ENCODE measurements at regions not wholly inside any gene's neighbourhood (a gene's known extent, or its start where the extent isn't known, plus 50 kb on each side); places are given as distances from the start of the nearest gene placed in this dataset.

GRCh38 chr1:69283516-69283915 lies 284.2 kb upstream of the LRRC7 start:
- no peak overlapping the region for H3K27ac ChIP-seq (ENCODE audit: low read depth, low read length, poor library complexity, severe bottlenecking)

GRCh38 chr1:69284508-69284907 lies 283.2 kb upstream of the LRRC7 start:
- no peaks in the 10 kb centered on the region for H4K20me1 ChIP-seq (ENCODE audit: insufficient read depth, low read length)
- no peak overlapping the region for H3K9ac ChIP-seq (ENCODE audit: low read length)
- no peak overlapping the region for H3K4me2 ChIP-seq (ENCODE audit: low read length)
- no peak overlapping the region for H2AFZ ChIP-seq (ENCODE audit: low read length)
- no peaks in the 10 kb centered on the region for H3F3A ChIP-seq (ENCODE audit: insufficient read depth, low read length)
- H3K9me2 ChIP-seq (ENCODE audit: low read depth, low read length), result no peaks in the 10 kb centered on the region
- H3K79me2 ChIP-seq (ENCODE audit: insufficient read depth, low read length), result no peaks in the 10 kb centered on the region
- no peaks in the 10 kb centered on the region for H3K27me3 ChIP-seq (ENCODE audit: insufficient read depth, low read length)
- no peaks in the 10 kb centered on the region for H3K9me3 ChIP-seq (ENCODE audit: low read length)
- no peaks in the 10 kb centered on the region for H3K36me3 ChIP-seq (ENCODE audit: insufficient read depth, low read length)
- no peaks in the 10 kb centered on the region for H3K4me1 ChIP-seq (ENCODE audit: insufficient read depth, low read length, severe bottlenecking)
- no peak overlapping the region for H3K27ac ChIP-seq (ENCODE audit: low read depth, low read length, poor library complexity, severe bottlenecking)
- H3K4me3 ChIP-seq (ENCODE audit: low read depth, low read length, poor library complexity, severe bottlenecking), result no peak overlapping the region
- TF ChIP-seq CTCF (IDR thresholded peaks at IDR 0.05; ENCODE audit: low read length), result no peak
- no peak for TF ChIP-seq EZH2 (IDR thresholded peaks at IDR 0.05; ENCODE audit: borderline replicate concordance, low read length)

More at GRCh38 chr1:69283516-69283915, 284.2 kb upstream of the LRRC7 start:
- no peaks in the 10 kb centered on the region for H3K4me1 ChIP-seq (ENCODE audit: insufficient read depth, low read length, severe bottlenecking)
- TF ChIP-seq CTCF (IDR thresholded peaks at IDR 0.05; ENCODE audit: low read length) (no peak), EZH2 (IDR thresholded peaks at IDR 0.05; ENCODE audit: borderline replicate concordance, low read length) (no peak)
- no peak overlapping the region for H3K4me3 ChIP-seq (ENCODE audit: low read depth, low read length, poor library complexity, severe bottlenecking)
- H3K9me2 ChIP-seq (ENCODE audit: low read depth, low read length), result no peaks in the 10 kb centered on the region
- H3F3A ChIP-seq (ENCODE audit: insufficient read depth, low read length), result no peaks in the 10 kb centered on the region
- H2AFZ ChIP-seq (ENCODE audit: low read length), result no peak overlapping the region
- no peak overlapping the region for H3K9ac ChIP-seq (ENCODE audit: low read length)
- no peaks in the 10 kb centered on the region for H4K20me1 ChIP-seq (ENCODE audit: insufficient read depth, low read length)
- H3K9me3 ChIP-seq (ENCODE audit: low read length), result no peaks in the 10 kb centered on the region
- H3K36me3 ChIP-seq (ENCODE audit: insufficient read depth, low read length), result no peaks in the 10 kb centered on the region
- H3K27me3 ChIP-seq (ENCODE audit: insufficient read depth, low read length), result no peaks in the 10 kb centered on the region
- no peak overlapping the region for H3K4me2 ChIP-seq (ENCODE audit: low read length)
- no peaks in the 10 kb centered on the region for H3K79me2 ChIP-seq (ENCODE audit: insufficient read depth, low read length)

- no peak overlapping the region for H2AFZ ChIP-seq (ENCODE audit: low read length)
- H3K9me2 ChIP-seq (ENCODE audit: low read depth, low read length), result no peaks in the 10 kb centered on the region
- H3F3A ChIP-seq (ENCODE audit: insufficient read depth, low read length), result no peaks in the 10 kb centered on the region
- no peaks in the 10 kb centered on the region for H3K4me1 ChIP-seq (ENCODE audit: insufficient read depth, low read length, severe bottlenecking)
- no peaks in the 10 kb centered on the region for H3K79me2 ChIP-seq (ENCODE audit: insufficient read depth, low read length)
- no peak overlapping the region for H3K27ac ChIP-seq (ENCODE audit: low read depth, low read length, poor library complexity, severe bottlenecking)
- no peak overlapping the region for H3K4me2 ChIP-seq (ENCODE audit: low read length)
- no peak overlapping the region for H3K4me3 ChIP-seq (ENCODE audit: low read depth, low read length, poor library complexity, severe bottlenecking)
- H3K9ac ChIP-seq (ENCODE audit: low read length), result no peak overlapping the region
- H3K9me3 ChIP-seq (ENCODE audit: low read length), result no peaks in the 10 kb centered on the region
- TF ChIP-seq EZH2 (IDR thresholded peaks at IDR 0.05; ENCODE audit: borderline replicate concordance, low read length) (no peak), CTCF (IDR thresholded peaks at IDR 0.05; ENCODE audit: low read length) (no peak)
- no peaks in the 10 kb centered on the region for H3K27me3 ChIP-seq (ENCODE audit: insufficient read depth, low read length)
- no peaks in the 10 kb centered on the region for H3K36me3 ChIP-seq (ENCODE audit: insufficient read depth, low read length)
- H4K20me1 ChIP-seq (ENCODE audit: insufficient read depth, low read length), result no peaks in the 10 kb centered on the region
Measured at GRCh38 chr1:69288416-69288815, 279.3 kb upstream of the LRRC7 start.
